Pulmonary artery endothelial cell (primary cell): ENCODE measurements at regions not wholly inside any gene's neighbourhood (a gene's known extent, or its start where the extent isn't known, plus 50 kb on each side); places are given as distances from the start of the nearest gene placed in this dataset.
"Not testable (repeated sequence)": the region's sequence is repeated elsewhere in the genome, so short reads cannot be mapped to it uniquely, and the experiment has no call there.

Experiments
- DNase-seq: peaks from one replicate; pipeline ENCODE4 v3.0.0-alpha.2; 2011; ENCODE audit warnings: low read depth, low spot score

GRCh38 chr6:78771586-78771985 lies 95.8 kb upstream of the IRAK1BP1 start:
- DNase-seq, result no peak

DNA sequence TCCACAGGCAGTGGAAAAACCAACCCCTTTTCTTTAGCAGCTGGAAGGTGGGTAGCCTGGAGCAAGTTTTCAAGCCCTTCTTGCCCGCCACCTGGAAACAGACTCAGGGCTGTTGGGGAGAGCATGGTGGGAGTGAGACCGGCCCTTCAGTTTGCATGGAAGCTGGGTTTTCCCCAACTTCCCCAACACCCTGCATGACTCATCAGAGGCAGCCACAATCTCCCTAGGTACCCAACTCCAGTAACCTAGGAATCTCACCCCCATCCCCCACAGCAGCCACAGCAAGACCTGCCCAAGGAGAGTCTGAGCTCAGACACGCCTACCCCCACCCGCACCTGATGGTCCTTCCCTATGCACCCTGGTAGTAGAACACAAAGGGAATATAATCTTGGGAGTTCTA lies 86.3 kb upstream of the IRAK1BP1 start:
- no peak for DNase-seq

GRCh38 chr6:78783366-78783765 lies 84.0 kb upstream of the IRAK1BP1 start:
- not testable (repeated sequence) for DNase-seq

GRCh38 chr6:78797270-78797669 lies 70.1 kb upstream of the IRAK1BP1 start:
- no peak for DNase-seq

DNA sequence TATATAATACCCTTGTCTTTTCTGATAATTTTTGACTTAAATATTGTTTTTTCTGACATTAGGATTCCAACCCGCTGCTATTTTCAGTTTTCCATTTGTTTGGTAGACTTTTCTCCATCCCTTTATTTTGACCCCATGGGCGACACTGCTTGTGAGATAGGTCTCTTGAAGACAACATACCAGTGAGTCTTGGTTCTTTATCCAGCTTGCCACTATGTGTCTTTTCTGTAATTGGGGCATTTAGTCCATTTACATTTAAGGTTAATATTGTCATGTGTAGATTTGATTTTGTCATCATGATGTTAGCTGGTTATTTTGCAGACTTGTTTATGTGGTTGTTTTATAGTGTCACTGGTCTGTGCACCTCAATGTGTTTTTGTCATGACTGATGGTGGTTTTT lies 67.7 kb upstream of the IRAK1BP1 start:
- DNase-seq, result no peak

DNA sequence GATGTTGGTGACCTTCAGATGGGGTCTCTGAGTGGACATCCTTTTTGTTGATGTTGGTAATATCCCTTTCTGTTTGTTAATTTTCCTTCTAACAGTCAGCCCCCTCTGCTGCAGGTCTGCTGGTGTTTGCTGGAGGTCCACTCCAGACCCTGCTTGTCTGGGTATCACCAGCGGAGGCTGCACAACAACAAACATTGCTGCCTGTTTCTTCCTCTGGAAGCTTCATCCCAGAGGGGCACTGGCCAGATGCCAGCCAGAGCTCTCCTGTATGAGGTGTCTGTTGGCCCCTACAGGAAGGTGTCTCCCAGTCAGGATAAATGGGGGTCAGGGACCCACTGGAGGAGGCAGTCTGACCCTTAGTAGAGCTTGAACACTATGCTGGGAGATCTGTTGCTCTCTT lies 60.6 kb upstream of the IRAK1BP1 start:
- DNase-seq, result not testable (repeated sequence)

DNA sequence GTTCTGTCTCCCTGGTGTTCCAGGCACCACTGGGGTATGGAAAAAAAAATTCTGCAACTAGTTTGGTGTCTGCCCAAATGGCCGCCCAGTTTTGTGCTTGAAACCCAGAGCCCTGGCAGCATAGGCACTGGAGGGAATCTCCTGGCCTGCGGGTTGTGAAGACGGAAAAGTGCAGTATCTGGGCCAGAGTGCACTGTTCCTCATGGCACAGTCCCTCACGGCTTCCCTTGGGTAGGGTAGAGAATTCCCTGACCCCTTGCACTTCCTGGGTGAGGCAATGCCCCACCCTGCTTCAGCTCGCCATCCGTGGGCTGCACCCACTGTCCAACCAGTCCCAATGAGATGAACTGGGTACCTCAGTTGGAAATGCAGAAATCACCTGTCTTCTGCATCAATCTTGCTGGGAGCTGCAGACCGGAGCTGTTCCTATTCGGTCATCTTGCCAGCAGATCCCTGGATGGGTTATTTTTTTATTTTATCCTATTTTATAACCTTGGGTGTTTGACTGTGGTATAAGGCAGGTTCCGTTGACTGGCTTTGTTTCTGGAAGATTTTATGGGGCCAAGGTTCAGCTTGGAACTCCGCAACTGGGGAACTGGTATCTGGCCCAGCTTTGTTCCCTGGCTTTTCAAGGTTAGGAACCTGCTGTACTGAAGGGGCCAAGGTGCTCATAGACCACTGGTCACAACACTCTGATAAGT lies 59.5 kb upstream of the IRAK1BP1 start:
- DNase-seq, result not testable (repeated sequence)

DNA sequence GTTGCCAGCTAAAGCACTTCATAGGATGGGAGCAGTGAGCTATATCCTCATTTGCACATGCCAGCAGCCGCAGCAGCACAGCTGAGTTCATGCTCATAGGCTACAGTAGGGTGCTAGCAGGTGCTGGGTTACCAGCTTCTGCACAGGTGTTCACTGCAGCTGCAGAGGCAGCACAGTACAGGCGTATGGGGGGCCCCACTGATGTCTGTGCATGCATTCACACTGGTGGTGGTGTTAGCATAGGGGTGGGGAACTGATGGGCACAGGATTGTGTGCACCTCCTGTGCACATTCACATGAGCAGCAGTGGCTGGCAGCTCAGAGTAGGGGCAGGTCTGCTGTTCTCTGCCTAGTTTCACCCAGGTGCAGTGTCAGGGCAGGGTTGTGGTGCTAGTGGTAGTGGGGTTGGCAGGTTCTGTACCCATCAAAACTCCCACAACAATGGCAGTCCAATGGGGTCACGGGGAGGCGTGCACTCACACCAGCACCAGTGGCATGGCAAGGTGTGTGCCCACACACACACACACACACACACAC lies 58.9 kb upstream of the IRAK1BP1 start:
- no peak for DNase-seq

- no peak for DNase-seq
Measured at GRCh38 chr6:78808933-78809332, 58.4 kb upstream of the IRAK1BP1 start.

DNA sequence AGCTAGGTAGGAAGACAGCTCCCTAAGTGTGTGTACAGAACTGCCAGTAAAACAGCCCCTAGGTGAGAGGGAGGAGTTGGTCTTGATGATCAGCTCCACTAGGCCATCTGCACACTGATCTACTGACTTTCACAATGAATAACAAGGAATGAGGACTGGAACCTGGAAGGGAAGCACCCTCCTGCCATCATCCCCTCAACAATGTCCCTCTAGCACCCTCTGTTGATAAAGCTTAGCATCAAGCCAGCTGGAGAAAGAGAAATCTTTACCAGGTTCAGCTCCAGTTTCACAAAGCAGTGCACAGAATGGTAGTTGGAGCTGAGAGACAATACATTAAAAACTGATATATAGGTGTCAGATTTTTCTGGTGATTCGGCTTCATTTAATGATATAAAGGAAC lies 57.2 kb upstream of the IRAK1BP1 start:
- DNase-seq, result peak; percentile 13

GRCh38 chr6:78810698-78811097 lies 56.7 kb upstream of the IRAK1BP1 start:
- no peak for DNase-seq
